HG03095 (cell line): ENCODE measurements at regions not wholly inside any gene's neighbourhood (a gene's known extent, or its start where the extent isn't known, plus 50 kb on each side); places are given as distances from the start of the nearest gene placed in this dataset.
"Not testable (repeated sequence)": the region's sequence is repeated elsewhere in the genome, so short reads cannot be mapped to it uniquely, and the experiment has no call there.

Experiments used
- ATAC-seq: cut with Tn5 transposase; IDR thresholded peaks from one replicate; pipeline ENCODE4 v1.9.1; 2021; ENCODE audit warnings: moderate library complexity; ENCODE audit not compliant: unreplicated experiment

DNA sequence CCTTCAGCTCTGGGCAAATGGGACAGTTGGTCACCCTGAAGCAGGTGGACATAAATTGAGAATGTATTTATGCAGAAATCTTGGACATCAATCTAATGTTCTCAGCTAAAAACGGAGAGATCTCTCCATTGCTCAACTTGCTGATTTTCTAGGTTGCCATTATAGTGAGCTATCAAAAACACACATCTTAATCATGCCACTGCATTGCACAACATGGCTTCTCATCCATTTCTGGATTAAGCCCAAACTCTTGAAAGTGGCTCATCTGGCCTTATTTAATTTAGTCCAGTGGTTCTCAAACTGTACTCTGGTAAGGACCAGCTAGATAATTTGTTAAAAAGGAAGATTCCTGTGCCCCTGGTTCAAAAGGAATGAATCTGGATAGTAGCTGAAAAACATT is 324.9 kb upstream of the CITED2 start:
- no peak for ATAC-seq

DNA sequence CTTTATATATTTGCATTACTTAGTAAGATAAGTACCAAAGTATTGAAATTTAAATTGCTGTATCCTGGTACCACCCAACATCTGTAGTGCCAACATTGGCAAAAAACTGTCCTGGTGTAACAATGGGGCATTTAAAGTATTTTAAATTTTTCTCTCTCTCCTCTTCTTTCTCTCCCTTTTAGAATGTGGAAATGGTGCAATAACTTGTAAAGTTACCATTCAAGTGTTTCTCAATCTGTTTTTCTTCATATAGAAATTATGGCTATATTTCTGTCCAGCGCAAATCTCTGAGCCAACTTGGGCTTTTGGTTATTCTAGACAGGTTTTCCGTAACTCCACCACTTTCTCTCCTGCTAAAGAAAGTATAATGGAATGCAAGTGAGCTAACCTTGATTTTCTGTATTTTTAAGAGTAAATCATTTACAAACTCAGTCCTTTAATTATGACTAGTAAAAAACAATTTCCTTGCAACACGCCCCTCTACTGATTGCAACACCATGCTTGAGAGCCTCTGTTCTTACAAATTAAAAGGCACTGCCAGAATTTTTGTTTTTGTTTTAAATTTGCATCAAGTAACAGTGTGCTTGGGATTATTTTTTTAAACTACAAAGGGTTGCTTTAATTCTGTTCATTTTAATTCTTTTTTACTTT is 324.2 kb upstream of the CITED2 start:
- no peak for ATAC-seq

- not testable (repeated sequence) for ATAC-seq
Observed at GRCh38 chr6:139697856-139698255, 323.4 kb upstream of the CITED2 start.

DNA sequence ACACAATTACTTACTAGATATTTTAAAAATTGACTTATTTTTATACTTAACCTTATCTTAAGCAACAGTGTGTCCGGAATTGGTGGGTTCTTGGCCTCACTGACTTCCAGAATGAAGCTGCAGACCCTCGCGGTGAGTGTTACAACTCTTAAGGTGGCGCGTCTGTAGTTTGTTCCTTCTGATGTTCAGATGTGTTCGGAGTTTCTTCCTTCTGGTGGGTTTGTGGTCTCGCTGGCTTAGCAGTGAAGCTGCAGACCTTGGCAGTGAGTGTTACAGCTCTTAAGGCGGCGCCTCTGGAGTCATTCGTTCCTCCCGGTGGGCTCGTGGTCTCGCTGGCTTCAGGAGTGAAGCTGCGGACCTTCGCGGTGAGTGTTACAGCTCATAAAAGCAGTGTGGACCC is 322.5 kb upstream of the CITED2 start:
- ATAC-seq: not testable (repeated sequence)

- no peak for ATAC-seq
Observed at GRCh38 chr6:139695361-139695760, 320.9 kb upstream of the CITED2 start.

- no peak for ATAC-seq
Observed at GRCh38 chr6:139693735-139694134, 319.3 kb upstream of the CITED2 start.

DNA sequence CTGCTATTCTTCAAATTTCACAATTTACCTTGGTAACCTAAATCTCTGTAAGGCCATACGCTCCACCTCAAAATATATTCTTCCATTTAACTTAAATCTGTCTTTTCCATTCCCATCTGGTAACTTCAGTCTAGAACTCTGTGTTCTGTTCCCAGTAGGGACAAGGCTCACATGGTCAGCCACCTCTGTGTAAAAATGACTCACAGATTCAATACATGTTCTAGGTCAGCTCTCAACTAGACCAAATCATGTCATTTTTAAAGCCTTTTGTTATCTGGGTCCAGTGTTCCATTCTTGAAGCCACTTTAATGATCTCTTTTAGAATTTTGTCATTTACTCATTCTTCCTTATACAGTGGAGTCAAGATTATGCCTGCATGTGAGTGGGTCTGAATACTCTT is 315.6 kb upstream of the CITED2 start:
- no peak for ATAC-seq

DNA sequence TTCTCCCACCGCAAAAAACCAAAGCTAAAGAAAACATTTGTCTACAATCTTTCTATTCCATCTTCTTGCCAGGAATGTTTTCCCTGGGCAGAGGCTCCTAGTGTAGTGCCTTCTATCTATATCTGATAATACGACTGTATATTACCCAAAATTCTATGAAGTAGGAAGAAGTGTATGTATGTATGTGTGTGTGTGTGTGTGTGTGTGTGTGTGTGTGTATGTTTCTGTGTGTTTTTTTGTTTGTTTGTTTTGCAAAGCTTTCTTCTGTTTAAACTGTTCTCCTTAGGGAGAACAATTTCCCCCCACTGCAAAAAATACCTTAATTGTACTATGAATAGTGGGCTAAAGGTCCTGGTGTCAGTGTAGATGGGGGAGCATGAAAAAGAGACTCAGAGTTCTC is 312.6 kb upstream of the CITED2 start:
- no peak for ATAC-seq

- ATAC-seq: no peak
Observed at GRCh38 chr6:139686308-139686707, 311.9 kb upstream of the CITED2 start.

DNA sequence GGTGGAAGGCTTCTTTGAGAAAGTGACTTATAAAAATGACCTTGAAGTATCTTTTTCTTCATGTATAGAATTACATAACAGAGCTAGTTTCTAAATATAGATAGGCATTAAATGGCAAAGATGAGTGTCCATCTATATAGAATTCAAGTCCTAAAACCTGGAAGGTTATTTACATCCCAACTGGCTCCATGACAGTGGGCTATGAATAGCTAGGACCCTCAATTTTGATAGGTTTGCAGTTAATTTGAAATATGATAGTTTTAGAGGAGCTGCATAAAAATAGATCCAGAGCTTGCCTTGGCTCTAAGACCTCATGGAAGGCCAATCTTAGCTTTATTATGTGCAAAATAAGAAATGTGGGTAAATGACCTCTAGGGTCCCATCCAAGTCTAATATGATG is 310.6 kb upstream of the CITED2 start:
- no peak for ATAC-seq

DNA sequence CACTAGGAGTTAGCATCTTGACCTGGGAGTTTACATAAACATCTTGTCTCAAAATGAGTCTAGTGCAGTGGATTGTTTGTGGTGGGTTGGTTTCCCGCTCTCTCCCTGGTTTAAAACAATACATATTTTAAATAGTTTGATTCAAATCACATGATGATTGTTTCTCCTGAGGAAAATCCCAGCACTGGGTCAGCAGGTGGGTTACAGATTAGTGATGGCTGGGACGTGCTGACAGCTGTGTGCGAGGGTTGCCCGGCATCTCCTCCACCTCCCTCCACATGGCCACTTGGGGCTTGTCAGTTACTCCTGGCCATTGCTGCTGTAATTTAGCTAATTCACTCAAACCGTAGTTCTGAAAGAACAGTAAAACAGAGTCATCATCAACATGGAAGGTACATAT is 306.4 kb upstream of the CITED2 start:
- no peak for ATAC-seq

- no peak for ATAC-seq
Observed at GRCh38 chr6:139679516-139680179, 305.2 kb upstream of the CITED2 start.

GRCh38 chr6:139676718-139677117 is 302.3 kb upstream of the CITED2 start:
- ATAC-seq: no peak

GRCh38 chr6:139666284-139666683 is 291.8 kb upstream of the CITED2 start:
- ATAC-seq: no peak

- ATAC-seq: no peak
Observed at GRCh38 chr6:139663996-139664395, 289.5 kb upstream of the CITED2 start.

DNA sequence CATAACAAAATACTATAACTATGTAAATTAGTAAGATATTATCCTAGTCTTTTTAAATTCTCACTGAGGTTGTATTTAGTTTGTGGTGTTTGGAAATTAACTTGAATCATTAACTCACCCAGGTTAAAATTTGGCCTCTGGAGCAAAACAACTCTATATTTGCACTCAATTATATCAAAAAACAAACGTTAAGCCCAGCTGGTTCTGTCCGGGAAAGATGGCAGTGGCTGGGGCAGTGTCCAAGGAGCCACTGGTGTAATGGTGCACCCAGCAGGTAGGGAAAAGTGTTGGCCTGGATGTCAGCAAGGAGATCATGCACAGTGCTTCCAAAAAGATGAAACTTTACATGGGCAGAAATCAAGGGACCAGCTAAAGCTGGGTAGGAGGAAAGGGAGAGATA is 285.3 kb upstream of the CITED2 start:
- no peak for ATAC-seq

GRCh38 chr6:139659196-139659595 is 284.7 kb upstream of the CITED2 start:
- ATAC-seq: no peak

DNA sequence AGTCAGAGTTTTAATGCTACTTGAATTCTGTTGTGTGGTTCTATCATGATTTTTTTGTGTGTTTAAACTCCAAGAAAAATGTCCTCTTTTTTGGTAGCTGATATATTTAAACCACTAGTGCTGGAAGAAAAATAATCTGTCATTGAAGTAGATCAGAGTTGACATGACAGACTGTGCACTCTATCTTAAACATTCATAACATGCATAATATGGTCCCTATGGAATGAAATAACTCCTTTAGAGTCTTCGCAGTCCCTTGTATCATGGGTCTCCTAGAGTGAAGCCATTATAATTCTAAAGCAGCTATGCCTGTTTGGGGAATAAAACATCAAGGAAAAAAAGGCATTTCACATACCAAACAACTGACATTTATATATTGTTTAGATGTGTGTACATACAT is 282.7 kb upstream of the CITED2 start:
- ATAC-seq: no peak

- ATAC-seq: no peak
Observed at GRCh38 chr6:139655783-139656705, 281.6 kb upstream of the CITED2 start.

DNA sequence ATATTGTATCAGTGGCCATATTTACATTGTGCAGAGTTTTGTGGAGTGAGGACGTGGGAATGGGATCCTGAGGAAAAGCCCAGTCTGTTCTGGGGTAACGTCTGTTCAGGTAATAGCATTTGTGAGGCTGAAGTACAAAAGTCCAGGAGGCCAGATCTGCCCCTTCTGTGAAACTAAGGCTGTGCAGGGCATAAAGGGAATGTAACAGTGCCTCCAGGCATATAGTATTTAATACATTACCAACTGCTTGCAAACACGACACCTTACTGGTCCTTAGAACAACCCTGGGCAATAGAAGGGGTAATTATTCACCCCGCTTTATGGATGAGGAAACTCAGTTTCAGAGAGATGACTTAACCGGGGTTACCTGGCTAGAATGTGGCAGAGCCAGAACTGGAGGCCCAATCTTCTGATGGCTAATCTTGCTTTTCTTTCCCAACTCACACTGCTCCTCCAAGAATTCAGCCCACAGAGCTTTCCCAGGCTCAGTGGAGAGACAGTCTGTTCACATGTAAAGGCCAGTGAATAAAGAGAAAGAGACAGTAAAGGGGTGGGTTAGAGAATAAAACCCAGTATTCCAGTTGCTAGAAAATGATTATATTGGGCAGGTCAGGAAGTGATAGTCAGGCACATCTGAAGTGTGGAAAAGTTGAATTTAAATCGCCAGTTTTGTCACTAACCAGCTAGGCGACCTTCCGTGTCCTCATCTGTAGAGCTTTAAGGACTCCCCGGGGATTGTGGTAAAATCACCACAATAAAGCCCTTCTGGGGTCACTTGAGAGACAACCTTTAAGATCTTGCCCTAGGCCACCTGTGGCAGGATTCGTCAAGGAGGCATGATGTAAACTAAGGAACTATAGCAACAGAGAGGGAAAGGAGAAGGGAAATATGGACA is 280.7 kb upstream of the CITED2 start:
- no peak for ATAC-seq

- no peak for ATAC-seq
Observed at GRCh38 chr6:139654309-139654708, 279.9 kb upstream of the CITED2 start.
